Activated CD8-positive, alpha-beta memory T cell treated with anti-CD3 and anti-CD28 coated beads, Interleukin-2, amount 50 U/mL, for 24 hours (primary cell): ENCODE measurements at regions not wholly inside any gene's neighbourhood (a gene's known extent, or its start where the extent isn't known, plus 50 kb on each side); places are given as distances from the start of the nearest gene placed in this dataset.

Experiments
- DNase-seq: peaks from one replicate; pipeline ENCODE4 v3.0.0-alpha.2; 2020; ENCODE audit errors: extremely low read depth

GRCh38 chr10:78770167-78771090, 298.3 kb upstream of the ZMIZ1 start:
- DNase-seq, result no peak

DNA sequence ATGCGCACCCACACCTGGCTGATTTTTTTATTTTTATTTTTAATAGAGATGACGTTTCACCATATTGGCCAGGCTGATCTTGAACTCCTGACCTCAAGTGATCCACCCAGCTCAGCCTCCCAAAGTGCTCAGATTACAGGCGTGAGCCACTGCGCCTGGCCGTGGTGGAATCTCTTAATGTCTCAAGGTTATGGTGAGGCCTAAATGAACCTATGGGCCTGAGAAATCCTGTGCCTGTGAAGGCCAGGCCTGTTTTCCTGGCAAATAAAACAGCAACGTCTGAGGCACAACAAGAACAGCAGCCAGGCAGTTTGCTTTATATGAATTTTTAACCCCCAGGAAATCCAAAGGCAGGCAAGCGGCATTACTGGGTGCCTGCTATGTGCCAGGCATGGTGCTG, 297.5 kb upstream of the ZMIZ1 start:
- no peak for DNase-seq

DNA sequence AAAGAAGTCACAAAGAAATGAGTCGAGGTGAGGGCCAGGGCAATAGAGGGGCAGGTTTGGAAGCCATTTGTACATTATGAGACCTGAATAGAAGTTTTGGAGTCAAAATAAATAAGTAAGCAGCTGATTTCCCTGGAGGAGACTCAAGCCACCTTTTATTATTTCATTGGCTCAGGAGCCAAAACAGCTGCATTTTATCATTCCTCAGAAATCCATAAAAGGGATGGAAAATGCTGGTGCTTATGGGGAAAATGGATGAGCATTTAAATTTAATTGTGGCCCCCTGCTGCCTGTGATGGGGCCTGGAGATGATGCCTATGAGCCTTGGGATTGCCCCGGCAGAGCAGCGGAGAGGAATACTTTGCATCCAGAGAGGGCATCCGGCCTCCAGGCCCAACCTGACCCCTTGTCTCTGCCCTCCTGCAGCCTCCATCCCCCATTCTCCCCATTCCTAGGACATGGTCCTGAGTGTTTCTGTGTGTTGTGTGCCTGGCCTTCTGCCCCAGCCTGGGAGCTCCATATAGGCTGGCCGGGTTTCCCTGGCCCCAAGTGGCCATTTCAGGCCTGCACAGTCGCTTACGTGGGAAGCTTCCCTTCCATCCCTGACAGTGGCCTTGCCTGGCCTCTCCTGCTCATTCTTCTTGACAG, 296.8 kb upstream of the ZMIZ1 start:
- no peak for DNase-seq

GRCh38 chr10:78772486-78772885, 296.3 kb upstream of the ZMIZ1 start:
- DNase-seq, result no peak

DNA sequence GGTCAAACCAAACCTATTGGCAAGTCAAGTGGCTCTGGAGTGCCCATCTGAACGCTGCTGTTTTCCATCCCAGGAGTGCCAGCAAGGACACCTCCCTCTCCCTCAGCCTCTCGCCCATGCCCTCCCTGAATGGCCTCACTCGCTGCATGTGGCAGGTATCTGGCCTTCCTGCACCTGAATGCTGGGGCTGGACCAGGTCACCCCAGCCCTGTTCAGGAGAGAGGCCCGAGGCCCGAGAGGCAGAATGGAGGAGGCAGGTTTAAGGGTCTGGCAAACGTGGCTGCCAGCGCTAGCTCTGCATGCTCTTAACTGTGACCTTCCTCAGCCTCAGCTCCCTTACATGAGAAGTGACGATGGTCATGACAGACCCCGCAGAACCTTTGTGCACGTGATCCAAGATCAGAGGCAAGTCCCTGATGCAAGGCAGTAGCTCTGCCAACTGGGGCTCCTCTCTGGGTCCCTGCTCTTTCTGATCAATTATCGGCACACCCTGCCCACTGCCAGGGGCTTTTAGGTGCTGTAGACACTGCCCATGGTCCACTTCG, 295.7 kb upstream of the ZMIZ1 start:
- DNase-seq, result no peak

GRCh38 chr10:78774614-78774998, 294.2 kb upstream of the ZMIZ1 start:
- DNase-seq, result no peak

DNA sequence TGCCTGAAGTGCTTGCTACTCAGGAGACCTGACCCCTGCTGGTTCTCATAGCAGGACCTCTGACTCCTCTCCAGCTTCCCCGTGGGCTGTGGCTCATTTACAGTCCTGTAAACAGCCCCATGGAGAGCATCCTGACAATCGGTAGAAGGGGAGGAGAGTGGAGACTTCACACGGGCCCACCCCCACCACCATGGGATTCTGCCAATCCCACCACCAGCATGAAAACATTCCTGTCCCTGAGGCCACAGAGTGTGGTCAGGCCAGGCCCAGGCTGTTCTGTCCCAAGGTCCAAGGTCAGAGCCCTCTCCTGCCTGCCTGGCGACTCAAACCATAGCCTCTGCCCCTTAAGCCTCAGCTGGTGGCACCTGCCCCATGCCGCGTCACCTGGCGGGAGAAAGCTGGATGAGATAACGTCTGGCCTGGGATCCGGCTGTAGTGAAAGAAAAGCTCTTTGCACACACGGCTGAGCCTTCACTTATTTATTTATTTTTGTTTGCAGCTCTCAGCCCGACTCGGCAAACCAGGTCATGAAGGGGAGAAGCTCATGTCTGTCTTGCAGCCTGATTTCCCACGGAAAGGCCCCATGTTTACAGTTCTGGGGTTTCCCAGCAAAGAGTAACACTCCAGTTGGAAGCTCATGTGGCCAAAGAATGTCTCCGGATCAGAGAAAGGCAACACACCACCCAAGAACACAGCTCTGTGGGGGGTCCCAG, 293.6 kb upstream of the ZMIZ1 start:
- no peak for DNase-seq

DNA sequence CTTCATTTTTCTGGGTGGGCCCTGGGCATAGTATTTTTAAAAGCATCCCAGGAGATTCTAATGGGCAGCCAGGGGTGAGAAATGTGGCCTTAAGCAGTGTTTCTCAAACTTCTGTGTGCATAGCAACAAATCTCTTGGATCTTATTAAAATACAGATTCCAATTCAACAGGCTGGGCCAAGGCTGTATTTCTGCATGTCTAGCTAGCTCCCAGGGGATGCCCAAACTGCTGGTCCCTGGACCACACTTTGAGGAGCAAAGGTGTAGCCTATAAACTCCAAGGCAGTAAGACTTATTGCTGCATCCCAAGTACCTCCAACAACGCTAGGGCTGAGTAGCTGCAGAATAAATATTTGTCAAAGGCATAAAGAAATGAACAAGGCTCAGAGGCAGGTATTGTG, 292.9 kb upstream of the ZMIZ1 start:
- DNase-seq, result no peak

GRCh38 chr10:78776756-78777155, 292.0 kb upstream of the ZMIZ1 start:
- DNase-seq, result no peak

DNA sequence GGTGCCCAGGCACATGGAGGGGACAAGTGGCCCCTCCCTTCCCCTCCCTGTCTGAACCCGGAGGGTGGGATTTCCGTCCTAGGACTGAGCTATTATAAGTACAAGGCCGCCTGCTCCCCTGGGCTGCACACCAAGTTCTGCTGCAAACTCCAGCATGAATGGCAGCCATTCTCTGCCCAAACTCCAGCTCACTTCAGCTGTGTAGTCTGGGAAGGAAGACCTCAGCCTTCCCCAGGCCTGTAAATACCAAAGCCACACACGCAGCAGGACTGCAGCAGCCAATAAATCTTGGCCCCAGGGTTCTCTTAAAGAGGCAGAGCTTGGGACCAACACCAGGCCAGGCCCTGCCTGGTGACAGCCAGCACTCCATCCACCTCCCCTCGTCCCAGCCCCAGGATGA, 291.3 kb upstream of the ZMIZ1 start:
- DNase-seq, result no peak

DNA sequence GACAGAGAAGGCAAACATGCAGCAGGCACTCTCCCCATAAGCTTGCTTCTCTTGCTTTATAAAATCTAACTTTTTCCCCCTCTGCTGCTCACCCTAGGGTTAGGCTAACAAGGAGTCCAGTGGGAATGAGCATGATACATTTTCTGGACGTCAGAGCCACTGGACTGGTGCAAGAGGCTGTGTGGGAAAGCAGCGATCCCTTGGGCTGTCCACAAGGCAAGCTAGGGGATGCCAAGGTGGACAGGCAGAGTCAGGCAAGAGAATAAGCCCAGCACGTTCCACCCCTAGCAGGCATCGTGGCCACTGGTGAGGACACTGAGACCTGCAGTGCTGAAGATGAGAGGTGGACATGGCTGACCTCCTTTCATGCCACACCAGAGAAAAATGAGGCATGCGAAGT, 290.9 kb upstream of the ZMIZ1 start:
- DNase-seq, result no peak

- no peak for DNase-seq
Observed at GRCh38 chr10:78778444-78779338, 290.1 kb upstream of the ZMIZ1 start.

DNA sequence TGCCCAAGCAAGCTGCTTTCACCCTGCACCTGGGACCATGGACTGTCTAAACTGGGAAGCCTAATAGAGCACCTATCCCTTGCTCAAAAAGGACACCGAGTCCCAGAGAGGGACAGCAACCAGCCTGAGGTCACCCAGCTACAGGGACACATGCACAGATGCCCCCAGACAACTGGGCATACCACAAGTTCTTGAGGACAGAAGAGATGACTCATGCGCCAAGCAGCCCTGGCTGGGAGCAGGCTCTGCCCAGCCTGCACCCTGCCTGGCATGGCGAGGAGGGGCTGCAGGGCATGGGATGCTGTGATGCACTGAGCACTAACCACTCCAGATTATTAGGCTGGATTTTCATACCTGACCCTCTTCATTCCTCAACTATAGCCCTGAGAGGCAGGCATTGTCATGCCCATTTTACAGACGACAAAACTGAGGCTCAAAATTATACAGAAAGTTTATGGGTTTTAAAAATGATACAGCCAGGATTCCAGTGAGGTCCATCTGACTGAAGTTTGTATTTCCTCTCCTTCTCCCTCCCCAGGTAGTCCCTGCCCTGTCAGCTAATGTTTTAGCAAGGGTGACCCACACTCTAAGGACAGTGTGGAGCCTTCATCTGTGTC, 289.3 kb upstream of the ZMIZ1 start:
- no peak for DNase-seq

DNA sequence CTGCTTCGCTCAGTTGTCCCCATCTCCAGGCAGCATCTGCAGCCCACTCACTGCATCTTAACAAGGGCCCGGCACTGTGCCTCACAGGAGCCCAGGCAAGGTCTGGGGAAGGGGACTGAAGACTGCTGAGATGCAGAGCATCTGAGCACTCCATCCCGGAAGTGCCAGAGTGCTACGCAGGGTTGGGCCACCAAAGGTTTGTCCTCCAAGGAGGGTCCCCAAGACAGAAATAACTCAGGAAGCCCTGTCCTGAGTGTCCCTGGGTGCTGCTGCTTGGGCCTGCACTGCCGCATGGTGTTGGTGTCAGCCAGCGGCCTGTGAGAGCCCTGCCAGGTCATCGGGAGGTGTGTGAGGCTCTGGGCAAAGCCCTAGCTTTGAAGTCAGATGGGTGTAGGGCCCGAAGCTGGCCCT, 288.2 kb upstream of the ZMIZ1 start:
- no peak for DNase-seq

- DNase-seq, result no peak
Observed at GRCh38 chr10:78781251-78781913, 287.4 kb upstream of the ZMIZ1 start.

DNA sequence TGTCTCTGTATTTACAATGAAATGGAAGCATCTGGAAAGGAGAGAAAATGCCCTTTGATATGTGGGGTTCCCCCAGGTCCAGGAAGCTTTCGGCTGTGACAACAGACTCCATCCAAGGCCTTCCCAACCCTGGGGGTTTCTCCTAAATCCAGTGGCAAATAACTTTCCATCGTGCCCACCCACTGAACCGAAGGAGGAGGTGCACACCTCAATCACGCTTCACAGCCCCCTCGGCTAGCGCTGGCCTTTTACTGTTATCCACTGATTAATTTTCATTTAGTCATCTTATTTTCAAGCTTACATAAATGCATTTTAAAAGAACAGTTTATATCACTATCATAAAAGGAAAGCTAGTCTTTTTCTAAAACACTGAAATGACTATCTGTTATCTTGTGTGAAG, 286.8 kb upstream of the ZMIZ1 start:
- no peak for DNase-seq

DNA sequence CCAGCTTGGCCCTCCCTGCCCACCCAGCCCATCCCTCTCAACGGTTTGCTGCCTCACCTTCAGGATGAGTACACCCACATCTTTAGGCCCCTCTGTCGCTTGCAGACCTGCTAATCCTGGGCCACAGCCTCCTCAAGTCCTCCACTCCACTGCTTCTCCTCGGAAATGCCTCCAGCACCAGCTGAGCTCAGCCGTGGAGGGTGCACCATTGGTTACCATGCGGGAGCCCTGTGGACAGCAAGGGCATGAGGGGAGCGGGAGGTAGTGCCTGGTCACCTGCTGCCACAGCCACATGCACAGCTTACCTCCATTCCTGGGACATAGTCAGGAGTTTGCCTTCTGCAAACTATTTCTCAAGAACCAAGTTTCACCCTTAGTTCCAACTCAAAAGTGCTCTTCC, 286.3 kb upstream of the ZMIZ1 start:
- no peak for DNase-seq

DNA sequence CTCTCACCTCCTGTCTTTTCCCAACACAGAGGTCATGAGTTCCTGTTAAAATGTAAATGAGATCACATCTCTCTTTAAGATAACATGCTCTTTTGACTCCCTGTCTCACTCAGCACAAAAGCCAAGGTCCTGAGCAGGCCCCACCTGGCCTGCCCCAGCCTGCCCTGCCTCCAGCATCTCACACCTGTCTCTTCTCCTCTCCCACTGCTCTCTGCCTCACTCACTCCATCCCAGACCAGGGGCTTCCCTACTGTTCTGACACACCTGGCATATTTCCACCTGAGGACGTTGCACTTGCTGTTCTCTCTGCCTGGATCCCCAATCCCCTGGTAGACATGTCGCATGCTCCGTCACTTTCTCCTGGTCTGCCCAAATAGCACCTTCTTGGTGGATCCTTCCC, 285.0 kb upstream of the ZMIZ1 start:
- no peak for DNase-seq

DNA sequence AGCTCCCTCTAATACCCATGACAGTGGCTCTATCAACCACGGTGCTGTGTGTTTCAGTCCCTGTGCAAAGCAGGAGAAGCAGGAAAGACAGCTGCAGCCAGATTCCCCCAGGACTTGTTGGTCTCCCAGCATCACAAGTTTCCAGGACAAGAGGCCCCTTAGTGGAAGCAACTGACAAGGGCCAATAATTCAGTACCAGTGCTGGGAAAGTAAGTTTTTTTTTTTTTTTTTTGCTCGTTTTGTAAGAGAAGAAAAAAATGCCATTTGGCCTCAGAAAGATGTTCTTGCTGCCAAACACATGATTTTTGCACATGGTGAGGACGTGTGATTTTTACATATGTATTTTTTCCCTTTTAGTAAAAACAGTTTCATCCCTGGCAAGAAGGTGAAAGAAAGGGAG, 284.2 kb upstream of the ZMIZ1 start:
- DNase-seq, result no peak

- DNase-seq, result no peak
Observed at GRCh38 chr10:78785066-78785465, 283.7 kb upstream of the ZMIZ1 start.
